Mucosa of descending colon (tissue), 3 donors: ENCODE measurements at regions not wholly inside any gene's neighbourhood (a gene's known extent, or its start where the extent isn't known, plus 50 kb on each side); places are given as distances from the start of the nearest gene placed in this dataset.
A peak's percentile ranks its signal among the peaks of the same experiment; 100 is the strongest.

ENCODE experiments used
- ATAC-seq: fragments of 200-7000 bp; cut with Tn5 transposase; one replicate; pipeline ENCODE4 v1.9.1; 2020; ENCODE audit warnings: mild to moderate bottlenecking, moderate library complexity
- DNase-seq, 3 donors: peaks; one replicate each; pipeline ENCODE4 v3.0.0-alpha.2; 2020
- H3K36me3 ChIP-seq: fragments of 200-600 bp; one replicate; pipeline ENCODE4 v1.8.0; 2021; ENCODE audit warnings: low read depth, mild to moderate bottlenecking
- H3K4me1 ChIP-seq: fragments of 200-600 bp; one replicate; pipeline ENCODE4 v1.8.0; 2021; ENCODE audit warnings: low read depth, mild to moderate bottlenecking
- H3K4me3 ChIP-seq: fragments of 200-600 bp; one replicate; pipeline ENCODE4 v1.8.0; 2021; ENCODE audit warnings: mild to moderate bottlenecking
- H3K9me3 ChIP-seq: fragments of 200-600 bp; one replicate; pipeline ENCODE4 v1.8.0; 2021; ENCODE audit warnings: mild to moderate bottlenecking
- CTCF ChIP-seq: fragments of 200-600 bp; IDR thresholded peaks from one replicate; pipeline ENCODE4 v1.8.0; 2022; ENCODE audit warnings: antibody characterized with exemption, mild to moderate bottlenecking
- intact Hi-C, 2 donors: fragments of 100-400 bp; cut with DNase I in 1 of 2; cut with micrococcal nuclease in 1 of 2; formaldehyde crosslinking; loops; one replicate each; pipeline versions ENCODE4 v1.11.0 to v1.11.1; 2022; cut with DNase I, micrococcal nuclease
- donor health status: DM: no; HTN: no; CAD: no; lungs with moderate emphysema.
- donor health status: DM: no; HTN: no; CAD: no.
- donor health status: DM: no; HTN: yes; CAD: no.

DNA sequence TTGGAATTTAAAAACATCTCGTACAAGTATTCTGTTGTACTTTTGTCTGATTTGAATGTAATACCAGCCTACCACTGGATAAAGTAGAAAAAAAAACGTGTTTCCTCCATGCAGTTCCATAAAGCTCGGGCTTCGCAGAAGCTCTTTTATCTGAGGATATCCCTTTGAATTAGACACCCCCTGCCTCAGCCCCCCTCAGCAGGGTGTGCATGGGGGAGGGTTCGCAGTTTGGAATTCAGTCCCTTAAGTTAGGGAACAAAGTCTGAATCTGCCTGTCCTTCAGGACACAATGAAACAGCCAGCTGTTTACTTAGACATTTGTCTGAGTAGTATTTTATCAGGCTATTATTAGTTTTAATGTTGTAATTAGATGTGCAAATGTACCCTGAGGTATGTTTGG is 234.0 kb upstream of the CAND1 start:
- Histone ChIP-seq H3K4me3 (no peak overlapping the region), H3K9me3 (no peaks in the 10 kb centered on the region), H3K4me1 (no peaks in the 10 kb centered on the region), H3K36me3 (no peaks in the 10 kb centered on the region)
- intact Hi-C loops = no loop called here
- no peak for TF ChIP-seq CTCF
- DNase-seq = no peak
- no peak for ATAC-seq

DNA sequence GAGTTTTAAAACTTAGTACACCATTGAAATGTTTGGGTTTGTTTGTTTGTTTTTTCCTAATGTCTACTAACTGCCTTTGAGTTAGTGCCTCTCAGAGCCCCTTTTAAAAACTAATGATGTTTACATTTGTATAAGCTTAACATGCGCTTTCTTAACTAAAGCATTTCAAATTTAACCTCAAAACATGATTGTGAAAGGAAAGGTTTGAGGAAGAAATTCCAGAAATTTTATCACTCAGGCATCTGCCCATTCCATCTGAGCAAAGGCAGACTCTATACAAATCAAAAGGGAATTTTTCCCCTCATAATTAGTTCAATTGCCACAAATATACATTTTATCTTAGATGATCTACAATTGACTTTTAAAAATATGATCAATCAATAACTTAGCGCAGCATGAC is 230.7 kb upstream of the CAND1 start:
- intact Hi-C loops = no loop called here
- Histone ChIP-seq H3K36me3 (no peaks in the 10 kb centered on the region), H3K4me3 (no peak overlapping the region), H3K4me1 (no peaks in the 10 kb centered on the region), H3K9me3 (no peaks in the 10 kb centered on the region)
- no peak for DNase-seq
- no peak for TF ChIP-seq CTCF
- no peak for ATAC-seq

- no peak for TF ChIP-seq CTCF
- no peaks in the 10 kb centered on the region for H3K9me3 ChIP-seq
- no peaks in the 10 kb centered on the region for H3K4me1 ChIP-seq
- H3K36me3 ChIP-seq = no peaks in the 10 kb centered on the region
- no peak for DNase-seq
- intact Hi-C loops = no loop called here
- ATAC-seq = no peak
- H3K4me3 ChIP-seq = no peak overlapping the region
These were observed 228.9 kb upstream of the CAND1 start for GRCh38 chr12:67039995-67040860.

- H3K9me3 ChIP-seq = no peaks in the 10 kb centered on the region
- TF ChIP-seq CTCF = no peak
- no peak overlapping the region for H3K4me3 ChIP-seq
- intact Hi-C loops = no loop called here
- H3K4me1 ChIP-seq = no peaks in the 10 kb centered on the region
- no peak for ATAC-seq
- no peaks in the 10 kb centered on the region for H3K36me3 ChIP-seq
- DNase-seq = no peak
These were observed 228.4 kb upstream of the CAND1 start for GRCh38 chr12:67040861-67041137.

DNA sequence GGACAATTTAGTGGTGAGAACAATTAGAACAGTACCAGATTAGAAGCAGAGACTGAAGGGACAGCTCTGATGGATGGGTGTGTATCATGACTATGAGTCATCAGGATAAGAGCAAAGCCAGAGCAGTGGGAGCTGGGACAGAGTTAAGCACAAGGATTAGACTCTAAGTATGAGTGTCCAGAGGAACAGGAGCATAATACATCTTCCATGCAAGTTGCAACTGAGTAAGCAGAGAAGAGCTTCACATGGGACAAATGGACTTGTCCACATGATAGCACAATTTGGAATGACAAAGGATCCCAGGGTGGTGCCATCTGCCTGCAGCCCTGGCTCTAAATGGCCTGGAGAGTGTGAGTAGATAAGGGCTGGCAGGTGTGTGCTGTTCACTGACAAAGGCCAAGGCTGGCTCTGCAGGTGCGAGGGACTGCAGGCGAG is 226.4 kb upstream of the CAND1 start:
- ATAC-seq (peak; percentile 61), DNase-seq (no peak)
- H3K4me1 ChIP-seq = no peaks in the 10 kb centered on the region
- no peaks in the 10 kb centered on the region for H3K9me3 ChIP-seq
- H3K36me3 ChIP-seq = no peaks in the 10 kb centered on the region
- no peak for TF ChIP-seq CTCF
- H3K4me3 ChIP-seq = no peak overlapping the region
- intact Hi-C loops = no loop called here

GRCh38 chr12:67043771-67044170 is 225.4 kb upstream of the CAND1 start:
- H3K9me3 ChIP-seq = no peaks in the 10 kb centered on the region
- no peak overlapping the region for H3K4me3 ChIP-seq
- DNase-seq (no peak), ATAC-seq (no peak)
- intact Hi-C loops = no loop called here
- H3K36me3 ChIP-seq = no peaks in the 10 kb centered on the region
- no peak for TF ChIP-seq CTCF
- no peaks in the 10 kb centered on the region for H3K4me1 ChIP-seq
